Stimulated activated CD4-positive, alpha-beta T cell treated with anti-CD3 and anti-CD28 coated beads, Interleukin-12 subunit alpha, Interleukin-12 subunit beta, amount 100 ng/mL, for 48 hours (primary cell): ENCODE measurements at regions not wholly inside any gene's neighbourhood (a gene's known extent, or its start where the extent isn't known, plus 50 kb on each side); places are given as distances from the start of the nearest gene placed in this dataset.
"Not testable (repeated sequence)": the region's sequence is repeated elsewhere in the genome, so short reads cannot be mapped to it uniquely, and the experiment has no call there.

Experiments used
- DNase-seq, 3 donors: peaks; one replicate each; pipeline ENCODE4 v3.0.0-alpha.2; 2020; ENCODE audit warnings: low read depth in 2 of 3, low spot score in 1 of 3

GRCh38 chr2:121149384-121149783 lies 135.6 kb downstream of the TFCP2L1 start:
- DNase-seq: no peak

- DNase-seq: no peak
These were observed 134.9 kb downstream of the TFCP2L1 start for GRCh38 chr2:121150126-121150525.

- DNase-seq: no peak
These were observed 134.3 kb downstream of the TFCP2L1 start for GRCh38 chr2:121150713-121151112.

- no peak for DNase-seq
These were observed 133.5 kb downstream of the TFCP2L1 start for GRCh38 chr2:121151311-121152109.

GRCh38 chr2:121152861-121153260 lies 132.1 kb downstream of the TFCP2L1 start:
- DNase-seq: no peak

- DNase-seq: no peak
These were observed 131.5 kb downstream of the TFCP2L1 start for GRCh38 chr2:121153516-121153915.

- DNase-seq: no peak
These were observed 129.4 kb downstream of the TFCP2L1 start for GRCh38 chr2:121155502-121156056.

- DNase-seq: not testable (repeated sequence)
These were observed 127.5 kb downstream of the TFCP2L1 start for GRCh38 chr2:121157481-121157880.

GRCh38 chr2:121159291-121160071 lies 125.5 kb downstream of the TFCP2L1 start:
- no peak for DNase-seq

- no peak for DNase-seq
These were observed 124.6 kb downstream of the TFCP2L1 start for GRCh38 chr2:121160366-121160765.

GRCh38 chr2:121161272-121161671 lies 123.7 kb downstream of the TFCP2L1 start:
- no peak for DNase-seq

- DNase-seq: no peak
These were observed 122.1 kb downstream of the TFCP2L1 start for GRCh38 chr2:121162893-121163292.

GRCh38 chr2:121164042-121164441 lies 121.0 kb downstream of the TFCP2L1 start:
- no peak for DNase-seq

- no peak for DNase-seq
These were observed 119.9 kb downstream of the TFCP2L1 start for GRCh38 chr2:121165038-121165542.
